H1 (cell line): ENCODE measurements at regions not wholly inside any gene's neighbourhood (a gene's known extent, or its start where the extent isn't known, plus 50 kb on each side); places are given as distances from the start of the nearest gene placed in this dataset.

ENCODE experiments used
- ASH2L ChIP-seq: fragments of 200-600, 300-600 bp; sonication (generic); IDR thresholded peaks from one replicate; pipeline ENCODE4 v1.7.1; 2017; ENCODE audit warnings: low read length
- EP300 ChIP-seq, 2 experiments: IDR thresholded peaks; 1 replicate in 1 of 2; 2 replicates in 1 of 2; pipeline ENCODE4 v1.6.1; 2011 to 2012; ENCODE audit warnings: low read depth in 2 of 2, low read length in 2 of 2, mild to moderate bottlenecking in 2 of 2, borderline replicate concordance in 1 of 2, inconsistent platforms in 1 of 2, moderate library complexity in 1 of 2
- GTF2F1 ChIP-seq: IDR thresholded peaks from 2 replicates; pipeline ENCODE4 v1.6.1; 2012; ENCODE audit warnings: low read depth, low read length, improper control_type of control experiment, borderline replicate concordance
- KDM1A ChIP-seq: fragments of 200-600, 300-600 bp; sonication (generic); IDR thresholded peaks from 2 replicates; pipeline ENCODE4 v1.7.1; 2016; ENCODE audit warnings: mild to moderate bottlenecking, low read length, borderline replicate concordance
- POLR2A ChIP-seq, 2 experiments: IDR thresholded peaks; 1 replicate in 1 of 2; 2 replicates in 1 of 2; pipeline ENCODE4 v1.6.1; 2011; ENCODE audit warnings: low read depth in 2 of 2, low read length in 2 of 2, mild to moderate bottlenecking in 2 of 2; ENCODE audit errors: control extremely low read depth in 1 of 2
- RFX5 ChIP-seq: IDR thresholded peaks from 2 replicates; pipeline ENCODE4 v1.6.1; 2011; ENCODE audit warnings: low read depth, low read length, improper control_type of control experiment, borderline replicate concordance
- RNF2 ChIP-seq: fragments of 200-900, 300-1000 bp; sonication (generic); IDR thresholded peaks from 2 replicates; pipeline ENCODE4 v1.7.1; 2016; ENCODE audit warnings: borderline replicate concordance, low read depth, mild to moderate bottlenecking, antibody characterized with exemption, low read length; ENCODE audit not compliant: poor library complexity, severe bottlenecking; ENCODE audit errors: missing control alignments
- TAF1 ChIP-seq: IDR thresholded peaks from 2 replicates; pipeline ENCODE4 v1.6.1; 2011; ENCODE audit warnings: mild to moderate bottlenecking, low read depth, low read length
- YY1 ChIP-seq: IDR thresholded peaks from 2 replicates; pipeline ENCODE4 v1.6.1; 2011; ENCODE audit warnings: low read depth, mild to moderate bottlenecking, low read length
- TF ChIP-seq, protein P1 (sequence below), 3 experiments: IDR thresholded peaks; 1 replicate in 2 of 3; 2 replicates in 1 of 3; pipeline versions ENCODE4 v1.5.1 to v1.6.1; 2011; ENCODE audit warnings: low read length in 3 of 3, mild to moderate bottlenecking in 3 of 3, inconsistent platforms in 2 of 3, low read depth in 1 of 3, moderate library complexity in 1 of 3; ENCODE audit not compliant: insufficient read depth in 1 of 3; ENCODE audit errors: control extremely low read depth in 1 of 3

DNA sequence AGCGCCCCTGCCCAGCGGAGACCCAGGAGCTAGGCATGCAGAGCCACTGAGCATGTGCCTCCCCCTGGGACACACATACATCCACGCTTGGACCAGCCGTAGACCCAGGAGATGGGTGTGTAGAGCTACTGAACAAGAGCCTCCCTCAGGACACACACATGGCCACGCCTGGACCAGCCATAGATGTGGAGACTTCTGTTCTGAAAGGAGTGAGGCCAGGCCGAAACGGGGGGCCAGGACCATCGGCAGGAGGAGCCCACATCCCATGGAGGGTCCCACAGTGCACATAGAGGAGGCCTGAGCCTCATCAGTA lies 340.4 kb downstream of the TCERG1L start:
- no peak for TF ChIP-seq ASH2L
- no peak for TF ChIP-seq EP300 (IDR thresholded peaks at IDR 0.05; ENCODE audit: borderline replicate concordance in 1 of 2, low read depth in 2 of 2, low read length in 2 of 2)
- TF ChIP-seq POLR2A (IDR thresholded peaks at IDR 0.05; ENCODE audit: control extremely low read depth in 1 of 2, low read depth in 2 of 2, low read length in 2 of 2) = no peak
- TF ChIP-seq KDM1A = no peak
- TF ChIP-seq, protein P1, sequence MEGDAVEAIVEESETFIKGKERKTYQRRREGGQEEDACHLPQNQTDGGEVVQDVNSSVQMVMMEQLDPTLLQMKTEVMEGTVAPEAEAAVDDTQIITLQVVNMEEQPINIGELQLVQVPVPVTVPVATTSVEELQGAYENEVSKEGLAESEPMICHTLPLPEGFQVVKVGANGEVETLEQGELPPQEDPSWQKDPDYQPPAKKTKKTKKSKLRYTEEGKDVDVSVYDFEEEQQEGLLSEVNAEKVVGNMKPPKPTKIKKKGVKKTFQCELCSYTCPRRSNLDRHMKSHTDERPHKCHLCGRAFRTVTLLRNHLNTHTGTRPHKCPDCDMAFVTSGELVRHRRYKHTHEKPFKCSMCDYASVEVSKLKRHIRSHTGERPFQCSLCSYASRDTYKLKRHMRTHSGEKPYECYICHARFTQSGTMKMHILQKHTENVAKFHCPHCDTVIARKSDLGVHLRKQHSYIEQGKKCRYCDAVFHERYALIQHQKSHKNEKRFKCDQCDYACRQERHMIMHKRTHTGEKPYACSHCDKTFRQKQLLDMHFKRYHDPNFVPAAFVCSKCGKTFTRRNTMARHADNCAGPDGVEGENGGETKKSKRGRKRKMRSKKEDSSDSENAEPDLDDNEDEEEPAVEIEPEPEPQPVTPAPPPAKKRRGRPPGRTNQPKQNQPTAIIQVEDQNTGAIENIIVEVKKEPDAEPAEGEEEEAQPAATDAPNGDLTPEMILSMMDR (IDR thresholded peaks at IDR 0.05; ENCODE audit: control extremely low read depth in 1 of 3, insufficient read depth in 1 of 3, low read depth in 1 of 3, low read length in 3 of 3) = no peak
- TF ChIP-seq YY1 = no peak
- no peak for TF ChIP-seq RFX5
- TF ChIP-seq TAF1 = no peak
- no peak for TF ChIP-seq GTF2F1
- no peak for TF ChIP-seq RNF2
